Skeletal muscle satellite cell (primary cell): ENCODE measurements at regions not wholly inside any gene's neighbourhood (a gene's known extent, or its start where the extent isn't known, plus 50 kb on each side); places are given as distances from the start of the nearest gene placed in this dataset.
"Not testable (repeated sequence)": the region's sequence is repeated elsewhere in the genome, so short reads cannot be mapped to it uniquely, and the experiment has no call there.

Experiments
- H3K27me3 ChIP-seq: 2 replicates; pipeline ENCODE4 v1.7.0; 2013; ENCODE audit warnings: low read length; ENCODE audit not compliant: control insufficient read depth, insufficient read depth
- H3K36me3 ChIP-seq: 2 replicates; pipeline ENCODE4 v1.7.0; 2013; ENCODE audit warnings: mild to moderate bottlenecking, control low read depth, low read length; ENCODE audit not compliant: insufficient read depth
- H3K4me1 ChIP-seq: 2 replicates; pipeline ENCODE4 v1.7.0; 2013; ENCODE audit warnings: low read length; ENCODE audit not compliant: control insufficient read depth, insufficient read depth
- H3K4me2 ChIP-seq: 2 replicates; pipeline ENCODE4 v1.7.0; 2013; ENCODE audit warnings: mild to moderate bottlenecking, low read length
- H3K4me3 ChIP-seq: 2 replicates; pipeline ENCODE4 v1.7.0; 2013; ENCODE audit warnings: low read length
- H3K9ac ChIP-seq: 2 replicates; pipeline ENCODE4 v1.7.0; 2013; ENCODE audit warnings: mild to moderate bottlenecking, low read depth, low read length, moderate library complexity
- H3K9me3 ChIP-seq: replicated peaks from 2 replicates; pipeline ENCODE4 v1.7.0; 2013; ENCODE audit warnings: mild to moderate bottlenecking, control low read depth, low read length

DNA sequence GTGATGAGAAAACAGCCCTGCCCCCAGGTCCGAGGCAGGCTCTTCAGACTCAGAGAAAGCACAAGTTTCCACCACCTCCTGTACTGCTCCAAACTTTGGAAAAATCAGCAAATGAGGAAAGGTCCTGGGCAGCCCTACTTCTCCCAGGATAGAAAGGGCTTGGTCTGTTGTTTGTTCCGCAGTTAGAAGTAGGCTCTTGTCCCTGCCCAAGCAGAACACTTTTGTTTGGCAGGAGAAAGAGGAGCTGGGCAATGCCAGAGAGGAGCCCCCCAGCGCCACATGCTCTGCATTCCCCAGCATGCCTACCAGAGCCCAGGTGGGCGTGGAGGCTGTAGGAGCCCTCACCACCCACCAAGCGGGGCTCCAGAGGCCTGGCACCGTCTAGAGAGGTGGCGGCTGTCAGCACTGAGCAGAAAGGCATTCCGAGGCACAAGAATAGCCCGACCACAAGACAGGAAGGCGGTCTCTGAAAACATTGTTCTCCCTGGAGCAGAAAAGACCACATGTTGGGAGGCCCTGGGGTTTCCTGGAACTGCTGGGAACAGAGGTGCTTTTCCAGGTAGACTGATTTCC lies 90.3 kb upstream of the CD82 start:
- Histone ChIP-seq H3K27me3 (peaks cover 56% of the 10 kb centered on the region), H3K4me2 (no peak overlapping the region), H3K4me1 (no peaks in the 10 kb centered on the region), H3K9me3 (no peaks in the 10 kb centered on the region), H3K4me3 (no peak overlapping the region), H3K9ac (no peak overlapping the region), H3K36me3 (no peaks in the 10 kb centered on the region)

DNA sequence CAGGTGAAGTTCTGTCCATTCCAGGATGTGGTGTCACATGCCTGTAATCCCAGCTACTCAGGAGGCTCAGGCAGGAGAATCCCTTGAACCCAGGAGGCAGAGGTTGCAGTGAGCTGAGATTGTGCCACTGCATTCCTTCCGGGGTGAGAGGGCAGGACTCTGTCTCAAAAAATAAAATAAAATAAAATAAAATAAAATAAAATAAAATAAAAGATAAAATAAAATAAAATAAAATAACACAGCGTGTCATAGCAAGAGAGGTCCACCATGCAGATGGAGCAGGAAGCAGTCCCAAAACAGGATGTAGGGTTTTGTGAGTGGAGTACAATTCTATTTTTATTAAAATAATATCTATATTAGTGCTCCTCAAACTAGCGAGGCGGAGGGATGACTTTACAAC lies 83.1 kb upstream of the CD82 start:
- not testable (repeated sequence) for H3K4me2 ChIP-seq, H3K4me3 ChIP-seq, H3K4me1 ChIP-seq, H3K9ac ChIP-seq, H3K36me3 ChIP-seq, H3K9me3 ChIP-seq
- H3K27me3 ChIP-seq: peaks cover 23% of the 10 kb centered on the region

- Histone ChIP-seq H3K9ac (no peak overlapping the region), H3K9me3 (no peaks in the 10 kb centered on the region), H3K36me3 (no peaks in the 10 kb centered on the region), H3K4me2 (no peak overlapping the region), H3K27me3 (peaks cover 32% of the 10 kb centered on the region), H3K4me3 (no peak overlapping the region), H3K4me1 (no peaks in the 10 kb centered on the region)
These were observed 81.4 kb upstream of the CD82 start for GRCh38 chr11:44483919-44484610.

GRCh38 chr11:44488165-44488965 lies 77.1 kb upstream of the CD82 start:
- H3K27me3 ChIP-seq: peaks cover 34% of the 10 kb centered on the region
- H3K4me3 ChIP-seq: no peak overlapping the region
- H3K9ac ChIP-seq: no peak overlapping the region
- H3K9me3 ChIP-seq: no peaks in the 10 kb centered on the region
- no peaks in the 10 kb centered on the region for H3K4me1 ChIP-seq
- no peaks in the 10 kb centered on the region for H3K36me3 ChIP-seq
- no peak overlapping the region for H3K4me2 ChIP-seq

DNA sequence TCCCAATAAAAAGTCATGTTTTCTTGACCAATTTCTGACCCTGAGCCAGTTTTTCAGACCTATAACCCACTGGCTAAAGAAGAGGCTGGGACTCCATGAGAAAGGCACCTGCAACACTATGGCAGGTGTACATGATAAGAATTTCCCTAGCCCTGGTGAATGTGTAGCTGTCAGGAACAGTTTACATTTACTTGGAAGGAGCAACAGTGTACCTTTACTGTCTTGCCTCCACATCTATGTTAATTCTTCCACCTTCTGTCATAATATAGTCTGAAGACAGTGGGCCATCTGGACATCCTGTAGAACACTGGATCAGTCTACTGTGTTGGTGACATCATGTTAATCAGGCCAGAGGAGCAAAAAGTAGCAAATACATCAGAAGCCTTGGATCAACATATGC lies 72.1 kb upstream of the CD82 start:
- Histone ChIP-seq H3K27me3 (peaks cover 52% of the 10 kb centered on the region), H3K9ac (no peak overlapping the region), H3K36me3 (no peaks in the 10 kb centered on the region)

GRCh38 chr11:44493930-44494329 lies 71.5 kb upstream of the CD82 start:
- Histone ChIP-seq H3K9ac (no peak overlapping the region), H3K27me3 (peaks cover 49% of the 10 kb centered on the region), H3K9me3 (no peaks in the 10 kb centered on the region), H3K36me3 (no peaks in the 10 kb centered on the region), H3K4me3 (no peak overlapping the region), H3K4me1 (no peaks in the 10 kb centered on the region), H3K4me2 (no peak overlapping the region)

More for the DNA sequence above, 72.1 kb upstream of the CD82 start:
- no peaks in the 10 kb centered on the region for H3K9me3 ChIP-seq
- H3K4me1 ChIP-seq: no peaks in the 10 kb centered on the region
- no peak overlapping the region for H3K4me3 ChIP-seq
- no peak overlapping the region for H3K4me2 ChIP-seq

GRCh38 chr11:44494785-44495184 lies 70.7 kb upstream of the CD82 start:
- Histone ChIP-seq H3K9ac (no peak overlapping the region), H3K4me1 (no peaks in the 10 kb centered on the region), H3K36me3 (no peaks in the 10 kb centered on the region), H3K9me3 (no peaks in the 10 kb centered on the region), H3K4me2 (no peak overlapping the region), H3K4me3 (no peak overlapping the region), H3K27me3 (peaks cover 48% of the 10 kb centered on the region)

- Histone ChIP-seq H3K9me3 (no peaks in the 10 kb centered on the region), H3K4me2 (no peak overlapping the region), H3K9ac (no peak overlapping the region), H3K4me1 (no peaks in the 10 kb centered on the region), H3K27me3 (peaks cover 62% of the 10 kb centered on the region), H3K4me3 (no peak overlapping the region), H3K36me3 (no peaks in the 10 kb centered on the region)
These were observed 69.1 kb upstream of the CD82 start for GRCh38 chr11:44496391-44496790.

- H3K36me3 ChIP-seq: no peaks in the 10 kb centered on the region
- H3K27me3 ChIP-seq: peaks cover 59% of the 10 kb centered on the region
- no peak overlapping the region for H3K4me3 ChIP-seq
- H3K9ac ChIP-seq: no peak overlapping the region
- H3K9me3 ChIP-seq: no peaks in the 10 kb centered on the region
- H3K4me2 ChIP-seq: no peak overlapping the region
- no peaks in the 10 kb centered on the region for H3K4me1 ChIP-seq
These were observed 67.2 kb upstream of the CD82 start for GRCh38 chr11:44498089-44498871.

GRCh38 chr11:44502506-44502905 lies 63.0 kb upstream of the CD82 start:
- H3K4me2 ChIP-seq: no peak overlapping the region
- H3K9me3 ChIP-seq: peaks cover 10% of the 10 kb centered on the region
- H3K9ac ChIP-seq: no peak overlapping the region
- peaks cover 42% of the 10 kb centered on the region for H3K27me3 ChIP-seq
- no peaks in the 10 kb centered on the region for H3K36me3 ChIP-seq
- H3K4me1 ChIP-seq: peaks cover 5% of the 10 kb centered on the region
- no peak overlapping the region for H3K4me3 ChIP-seq

DNA sequence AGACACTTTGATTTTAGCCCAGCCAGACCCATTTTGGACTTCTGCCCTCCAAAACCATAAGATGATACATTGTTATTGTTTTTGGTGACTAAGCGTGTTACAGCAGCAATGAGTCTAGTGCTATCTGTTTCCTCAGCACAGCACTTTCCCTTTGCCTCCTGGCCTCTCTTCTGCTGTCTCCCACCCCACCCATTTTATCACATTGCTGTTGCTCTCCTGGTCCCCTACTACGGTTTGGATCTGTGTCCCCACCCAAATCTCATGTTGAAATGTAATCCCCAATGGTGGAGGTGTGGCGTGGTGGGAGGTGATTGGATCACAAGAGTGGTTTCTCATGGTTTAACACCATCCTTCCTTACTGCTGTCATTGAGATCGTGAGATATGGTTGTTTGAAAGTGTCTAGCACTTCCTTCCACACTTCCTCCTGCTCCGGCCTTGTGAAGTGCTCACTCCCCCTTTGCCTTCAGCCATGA lies 59.8 kb upstream of the CD82 start:
- peaks cover 10% of the 10 kb centered on the region for H3K9me3 ChIP-seq
- peaks cover 5% of the 10 kb centered on the region for H3K4me1 ChIP-seq
- no peaks in the 10 kb centered on the region for H3K36me3 ChIP-seq
- H3K4me3 ChIP-seq: no peak overlapping the region
- peaks cover 46% of the 10 kb centered on the region for H3K27me3 ChIP-seq
- no peak overlapping the region for H3K9ac ChIP-seq
- H3K4me2 ChIP-seq: no peak overlapping the region
